Loucy (cell line): ENCODE measurements at regions not wholly inside any gene's neighbourhood (a gene's known extent, or its start where the extent isn't known, plus 50 kb on each side); places are given as distances from the start of the nearest gene placed in this dataset.

ENCODE experiments used
- H2AFZ ChIP-seq: fragments of 200-600 bp; sonication (generic); 2 replicates; pipeline ENCODE4 v1.6.0; 2016; ENCODE audit warnings: antibody characterized with exemption, mild to moderate bottlenecking, low read length, moderate library complexity
- H3F3A ChIP-seq: fragments of 200-600 bp; 2 replicates; pipeline ENCODE4 v1.6.0; 2016; ENCODE audit warnings: antibody characterized with exemption, low read depth, mild to moderate bottlenecking
- H3K27me3 ChIP-seq: fragments of 200-600 bp; sonication (generic); 2 replicates; pipeline ENCODE4 v1.6.1; 2014; ENCODE audit warnings: low read length, mild to moderate bottlenecking; ENCODE audit not compliant: insufficient read depth, poor library complexity, severe bottlenecking
- H3K36me3 ChIP-seq: fragments of 200-600 bp; sonication (generic); 2 replicates; pipeline ENCODE4 v1.6.1; 2016; ENCODE audit warnings: low read length; ENCODE audit not compliant: insufficient read depth
- H3K4me1 ChIP-seq: fragments of 200-600 bp; sonication (generic); 2 replicates; pipeline ENCODE4 v1.5.1; 2014; ENCODE audit warnings: low read length, mild to moderate bottlenecking; ENCODE audit not compliant: insufficient read depth, poor library complexity, severe bottlenecking
- H3K4me2 ChIP-seq: fragments of 200-600 bp; sonication (generic); 2 replicates; pipeline ENCODE4 v1.6.0; 2014; ENCODE audit warnings: antibody characterized with exemption, low read length, low read depth, mild to moderate bottlenecking; ENCODE audit not compliant: poor library complexity, severe bottlenecking
- H3K4me3 ChIP-seq: fragments of 200-600 bp; sonication (generic); 2 replicates; pipeline ENCODE4 v1.5.1; 2014; ENCODE audit warnings: low read length, mild to moderate bottlenecking, mixed read lengths; ENCODE audit not compliant: poor library complexity, severe bottlenecking
- H3K79me2 ChIP-seq: fragments of 200-600 bp; sonication (generic); 2 replicates; pipeline ENCODE4 v1.6.1; 2014; ENCODE audit warnings: low read length; ENCODE audit not compliant: insufficient read depth
- H3K9ac ChIP-seq: fragments of 200-600 bp; sonication (generic); 2 replicates; pipeline ENCODE4 v1.6.0; 2014; ENCODE audit warnings: mild to moderate bottlenecking, low read depth, low read length, moderate library complexity; ENCODE audit not compliant: poor library complexity, severe bottlenecking
- H3K9me2 ChIP-seq: fragments of 200-600 bp; sonication (generic); replicated peaks from 2 replicates; pipeline ENCODE4 v1.6.1; 2016; ENCODE audit warnings: low read depth, low read length, mixed read lengths
- H3K9me3 ChIP-seq: fragments of 200-600 bp; sonication (generic); 2 replicates; pipeline ENCODE4 v1.6.1; 2014; ENCODE audit warnings: mild to moderate bottlenecking, antibody characterized with exemption, low read length, low read depth; ENCODE audit not compliant: insufficient read depth
- H4K20me1 ChIP-seq: fragments of 200-600 bp; sonication (generic); 2 replicates; pipeline ENCODE4 v1.6.0; 2014; ENCODE audit warnings: antibody characterized with exemption, low read length, mild to moderate bottlenecking; ENCODE audit not compliant: insufficient read depth, poor library complexity, severe bottlenecking
- CTCF ChIP-seq: fragments of 200-600 bp; sonication (generic); conservative IDR thresholded peaks from 2 replicates; pipeline ENCODE4 v1.5.1; 2014; ENCODE audit warnings: mild to moderate bottlenecking, antibody characterized with exemption, low read length
- EZH2phosphoT487 ChIP-seq: fragments of 200-600 bp; IDR thresholded peaks from 2 replicates; pipeline ENCODE4 v1.6.1; 2018; ENCODE audit warnings: antibody characterized with exemption, mild to moderate bottlenecking, moderate library complexity, borderline replicate concordance

GRCh38 chr12:116416166-116416565 lies 138.7 kb upstream of the MED13L start:
- no peaks in the 10 kb centered on the region for H3K4me1 ChIP-seq
- H3K9me2 ChIP-seq: no peaks in the 10 kb centered on the region
- no peak overlapping the region for H3K9ac ChIP-seq
- no peaks in the 10 kb centered on the region for H3K9me3 ChIP-seq
- H3K4me3 ChIP-seq: no peak overlapping the region
- H3K27me3 ChIP-seq: no peaks in the 10 kb centered on the region
- no peak overlapping the region for H2AFZ ChIP-seq
- H4K20me1 ChIP-seq: no peaks in the 10 kb centered on the region
- no peaks in the 10 kb centered on the region for H3K79me2 ChIP-seq
- TF ChIP-seq EZH2phosphoT487 (no peak), CTCF (no peak)
- no peaks in the 10 kb centered on the region for H3K36me3 ChIP-seq
- no peak overlapping the region for H3K4me2 ChIP-seq
- no peaks in the 10 kb centered on the region for H3F3A ChIP-seq

- H3K9me2 ChIP-seq: no peaks in the 10 kb centered on the region
- H2AFZ ChIP-seq: no peak overlapping the region
- no peak overlapping the region for H3K4me3 ChIP-seq
- no peaks in the 10 kb centered on the region for H3K27me3 ChIP-seq
- no peaks in the 10 kb centered on the region for H4K20me1 ChIP-seq
- H3F3A ChIP-seq: no peaks in the 10 kb centered on the region
- no peak overlapping the region for H3K4me2 ChIP-seq
- no peak overlapping the region for H3K9ac ChIP-seq
- H3K36me3 ChIP-seq: no peaks in the 10 kb centered on the region
- H3K9me3 ChIP-seq: peaks cover 5% of the 10 kb centered on the region; the same call in 1 of the 2 replicates
- no peaks in the 10 kb centered on the region for H3K79me2 ChIP-seq
- TF ChIP-seq CTCF (no peak), EZH2phosphoT487 (no peak)
- no peaks in the 10 kb centered on the region for H3K4me1 ChIP-seq
These were observed 140.6 kb upstream of the MAP1LC3B2 start for GRCh38 chr12:116418551-116418950.

GRCh38 chr12:116420227-116420880 lies 138.8 kb upstream of the MAP1LC3B2 start:
- H3F3A ChIP-seq: no peaks in the 10 kb centered on the region
- no peak for TF ChIP-seq EZH2phosphoT487
- TF ChIP-seq CTCF: no peak
- H3K9ac ChIP-seq: no peak overlapping the region
- H3K9me2 ChIP-seq: no peaks in the 10 kb centered on the region
- no peak overlapping the region for H3K4me3 ChIP-seq
- no peaks in the 10 kb centered on the region for H3K27me3 ChIP-seq
- no peaks in the 10 kb centered on the region for H3K36me3 ChIP-seq
- H3K4me2 ChIP-seq: no peak overlapping the region
- no peaks in the 10 kb centered on the region for H3K79me2 ChIP-seq
- peaks cover 5% of the 10 kb centered on the region; the same call in 1 of the 2 replicates for H3K9me3 ChIP-seq
- peak overlapping the region; percentile 13; the same call in 1 of the 2 replicates for H2AFZ ChIP-seq
- no peaks in the 10 kb centered on the region for H4K20me1 ChIP-seq
- H3K4me1 ChIP-seq: no peaks in the 10 kb centered on the region
